ENCODE measurements at regions not wholly inside any gene's neighbourhood (a gene's known extent, or its start where the extent isn't known, plus 50 kb on each side); places are given as distances from the start of the nearest gene placed in this dataset.

- no peak for TF ChIP-seq ARNTL (CRISPR knock-in tag; IDR thresholded peaks at IDR 0.05; ENCODE audit: borderline replicate concordance, low read depth)
- no peak for ATAC-seq
Observed at GRCh38 chr13:110780422-110780821, 66.9 kb downstream of the ING1 start.

GRCh38 chr13:110782185-110782584, 68.7 kb downstream of the ING1 start:
- TF ChIP-seq BACH2 (CRISPR knock-in tag; IDR thresholded peaks at IDR 0.05; ENCODE audit: borderline replicate concordance) (no peak), SNAI2 (CRISPR knock-in tag; IDR thresholded peaks at IDR 0.05) (no peak), ESRRG (CRISPR knock-in tag; IDR thresholded peaks at IDR 0.05) (no peak), TOX (CRISPR knock-in tag; IDR thresholded peaks at IDR 0.05; ENCODE audit: borderline replicate concordance) (no peak), ZNF565 (CRISPR knock-in tag; conservative IDR thresholded peaks at IDR 0.05; ENCODE audit: low read depth) (no peak), ZC3H10 (CRISPR knock-in tag; IDR thresholded peaks at IDR 0.05) (no peak), TSHZ2 (CRISPR knock-in tag; IDR thresholded peaks at IDR 0.05) (no peak), ZFP3 (CRISPR knock-in tag; IDR thresholded peaks at IDR 0.05) (no peak), RARB (CRISPR knock-in tag; IDR thresholded peaks at IDR 0.05) (no peak), ISL1 (CRISPR knock-in tag; IDR thresholded peaks at IDR 0.05) (no peak), ZNF8 (CRISPR knock-in tag; IDR thresholded peaks at IDR 0.05) (no peak), PPARA (CRISPR knock-in tag; IDR thresholded peaks at IDR 0.05; ENCODE audit: borderline replicate concordance) (no peak), OSR1 (CRISPR knock-in tag; IDR thresholded peaks at IDR 0.05) (no peak), CSRNP3 (CRISPR knock-in tag; IDR thresholded peaks at IDR 0.05) (no peak), ZFP30 (CRISPR knock-in tag; IDR thresholded peaks at IDR 0.05) (no peak)
- TF ChIP-seq, protein P1, sequence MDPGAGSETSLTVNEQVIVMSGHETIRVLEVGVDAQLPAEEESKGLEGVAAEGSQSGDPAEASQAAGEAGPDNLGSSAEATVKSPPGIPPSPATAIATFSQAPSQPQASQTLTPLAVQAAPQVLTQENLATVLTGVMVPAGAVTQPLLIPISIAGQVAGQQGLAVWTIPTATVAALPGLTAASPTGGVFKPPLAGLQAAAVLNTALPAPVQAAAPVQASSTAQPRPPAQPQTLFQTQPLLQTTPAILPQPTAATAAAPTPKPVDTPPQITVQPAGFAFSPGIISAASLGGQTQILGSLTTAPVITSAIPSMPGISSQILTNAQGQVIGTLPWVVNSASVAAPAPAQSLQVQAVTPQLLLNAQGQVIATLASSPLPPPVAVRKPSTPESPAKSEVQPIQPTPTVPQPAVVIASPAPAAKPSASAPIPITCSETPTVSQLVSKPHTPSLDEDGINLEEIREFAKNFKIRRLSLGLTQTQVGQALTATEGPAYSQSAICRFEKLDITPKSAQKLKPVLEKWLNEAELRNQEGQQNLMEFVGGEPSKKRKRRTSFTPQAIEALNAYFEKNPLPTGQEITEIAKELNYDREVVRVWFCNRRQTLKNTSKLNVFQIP (CRISPR knock-in tag; IDR thresholded peaks at IDR 0.05; ENCODE audit: borderline replicate concordance, low read depth): no peak
- TF ChIP-seq, protein P2, sequence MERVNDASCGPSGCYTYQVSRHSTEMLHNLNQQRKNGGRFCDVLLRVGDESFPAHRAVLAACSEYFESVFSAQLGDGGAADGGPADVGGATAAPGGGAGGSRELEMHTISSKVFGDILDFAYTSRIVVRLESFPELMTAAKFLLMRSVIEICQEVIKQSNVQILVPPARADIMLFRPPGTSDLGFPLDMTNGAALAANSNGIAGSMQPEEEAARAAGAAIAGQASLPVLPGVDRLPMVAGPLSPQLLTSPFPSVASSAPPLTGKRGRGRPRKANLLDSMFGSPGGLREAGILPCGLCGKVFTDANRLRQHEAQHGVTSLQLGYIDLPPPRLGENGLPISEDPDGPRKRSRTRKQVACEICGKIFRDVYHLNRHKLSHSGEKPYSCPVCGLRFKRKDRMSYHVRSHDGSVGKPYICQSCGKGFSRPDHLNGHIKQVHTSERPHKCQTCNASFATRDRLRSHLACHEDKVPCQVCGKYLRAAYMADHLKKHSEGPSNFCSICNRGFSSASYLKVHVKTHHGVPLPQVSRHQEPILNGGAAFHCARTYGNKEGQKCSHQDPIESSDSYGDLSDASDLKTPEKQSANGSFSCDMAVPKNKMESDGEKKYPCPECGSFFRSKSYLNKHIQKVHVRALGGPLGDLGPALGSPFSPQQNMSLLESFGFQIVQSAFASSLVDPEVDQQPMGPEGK (CRISPR knock-in tag; IDR thresholded peaks at IDR 0.05; ENCODE audit: borderline replicate concordance): no peak
- ATAC-seq: no peak

DNA sequence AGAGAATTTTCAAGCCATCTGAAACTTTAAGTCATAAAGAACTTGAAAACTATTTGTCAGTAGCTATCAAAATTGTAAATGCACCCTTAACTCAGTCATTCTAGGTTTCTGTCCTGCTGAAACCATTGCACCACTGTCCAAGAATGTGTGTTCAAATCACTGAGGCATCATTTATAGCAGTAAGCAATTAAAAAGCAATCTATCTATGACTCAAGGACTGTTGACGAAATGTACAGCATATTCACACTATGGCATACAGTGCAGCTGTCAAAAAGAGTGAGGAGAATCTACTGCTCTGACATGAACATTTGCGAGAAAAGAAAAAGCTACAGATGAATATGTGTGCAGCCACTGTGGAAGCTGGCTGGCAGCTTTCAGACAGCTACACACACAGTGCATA, 71.2 kb downstream of the ING1 start:
- no peak for TF ChIP-seq GLIS3 (CRISPR knock-in tag; IDR thresholded peaks at IDR 0.05)
- TF ChIP-seq CSRNP3 (CRISPR knock-in tag; IDR thresholded peaks at IDR 0.05): no peak
- no peak for TF ChIP-seq ZNF565 (CRISPR knock-in tag; conservative IDR thresholded peaks at IDR 0.05; ENCODE audit: low read depth)
- no peak for TF ChIP-seq RARB (CRISPR knock-in tag; IDR thresholded peaks at IDR 0.05)
- TF ChIP-seq TSHZ2 (CRISPR knock-in tag; IDR thresholded peaks at IDR 0.05): no peak
- no peak for TF ChIP-seq ZFP30 (CRISPR knock-in tag; IDR thresholded peaks at IDR 0.05)
- no peak for TF ChIP-seq ARNTL (CRISPR knock-in tag; IDR thresholded peaks at IDR 0.05; ENCODE audit: borderline replicate concordance, low read depth)
- TF ChIP-seq ZNF8 (CRISPR knock-in tag; IDR thresholded peaks at IDR 0.05): no peak
- no peak for TF ChIP-seq ESRRG (CRISPR knock-in tag; IDR thresholded peaks at IDR 0.05)

More for the DNA sequence above, 71.2 kb downstream of the ING1 start:
- no peak for ATAC-seq
